ENCODE measurements at regions not wholly inside any gene's neighbourhood (a gene's known extent, or its start where the extent isn't known, plus 50 kb on each side); places are given as distances from the start of the nearest gene placed in this dataset.

DNA sequence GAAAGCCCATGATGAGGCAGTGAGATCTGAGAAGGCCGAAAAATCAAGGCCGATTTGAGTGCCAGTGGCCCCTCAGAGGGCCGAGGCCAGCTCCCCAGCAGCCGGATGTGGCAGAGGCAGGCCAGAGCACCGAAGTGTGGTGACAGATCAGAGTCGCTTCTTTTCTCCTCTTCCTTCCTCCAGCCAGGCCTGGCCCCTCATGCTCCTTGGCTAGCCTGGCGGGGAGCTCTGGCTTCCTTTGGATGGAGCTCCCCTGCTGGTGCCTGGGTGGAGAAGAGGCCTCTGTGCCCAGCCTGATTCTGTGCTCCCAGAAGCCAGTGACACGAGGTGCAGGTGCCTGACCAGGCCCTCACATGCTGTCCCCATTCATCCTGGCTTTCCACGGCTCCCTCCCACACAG lies 127.2 kb upstream of the PABPC4L start:
- no peak for DNase-seq (ENCODE audit: low spot score)

- DNase-seq (ENCODE audit: low spot score): no peak
Measured at GRCh38 chr4:134327274-134328122, 125.9 kb upstream of the PABPC4L start.

GRCh38 chr4:134326866-134327265 lies 125.3 kb upstream of the PABPC4L start:
- no peak for DNase-seq (ENCODE audit: low spot score)

GRCh38 chr4:134324179-134324578 lies 122.6 kb upstream of the PABPC4L start:
- DNase-seq (ENCODE audit: low spot score): no peak

- no peak for DNase-seq (ENCODE audit: low spot score)
Measured at GRCh38 chr4:134320048-134320447, 118.5 kb upstream of the PABPC4L start.

DNA sequence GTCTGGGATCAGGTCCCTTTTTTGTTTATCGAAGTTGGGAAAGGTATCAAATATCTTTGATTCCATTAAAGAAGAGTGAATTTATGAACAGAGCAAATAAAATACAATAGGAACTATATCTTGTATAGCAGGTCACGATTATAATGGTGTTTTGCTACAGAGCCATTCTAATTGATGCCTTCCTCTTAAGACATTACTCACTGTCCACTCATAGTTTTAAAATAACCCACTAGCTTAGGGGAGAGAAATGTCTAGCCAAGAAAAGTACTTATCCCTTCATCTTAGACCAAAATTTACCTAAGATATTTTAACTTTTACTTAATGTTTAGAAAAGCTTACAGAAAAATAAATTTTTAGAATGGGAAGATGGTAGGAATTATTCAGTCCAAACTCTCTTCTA lies 112.0 kb upstream of the PABPC4L start:
- DNase-seq (ENCODE audit: low spot score): no peak

- no peak for DNase-seq (ENCODE audit: low spot score)
Measured at GRCh38 chr4:134309715-134310114, 108.1 kb upstream of the PABPC4L start.

DNA sequence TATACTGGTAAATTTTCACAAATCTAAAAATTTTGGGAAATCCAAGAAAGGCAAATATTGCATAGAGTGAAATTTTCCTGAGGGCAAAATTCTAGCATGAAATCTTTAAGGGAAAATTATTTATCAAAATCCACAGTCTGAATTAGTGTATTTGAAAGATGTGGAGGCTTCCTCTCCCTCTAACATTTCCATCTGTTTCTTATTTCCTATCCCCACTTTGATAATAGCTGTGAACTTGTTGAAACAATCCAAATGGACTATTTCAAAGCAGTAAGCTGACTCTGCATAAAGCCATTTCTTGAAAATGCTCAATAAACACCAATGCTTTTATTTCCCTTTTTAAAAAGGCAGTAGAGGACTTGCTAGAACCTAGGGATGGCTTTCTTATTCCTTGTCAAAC lies 107.3 kb upstream of the PABPC4L start:
- no peak for DNase-seq (ENCODE audit: low spot score)

DNA sequence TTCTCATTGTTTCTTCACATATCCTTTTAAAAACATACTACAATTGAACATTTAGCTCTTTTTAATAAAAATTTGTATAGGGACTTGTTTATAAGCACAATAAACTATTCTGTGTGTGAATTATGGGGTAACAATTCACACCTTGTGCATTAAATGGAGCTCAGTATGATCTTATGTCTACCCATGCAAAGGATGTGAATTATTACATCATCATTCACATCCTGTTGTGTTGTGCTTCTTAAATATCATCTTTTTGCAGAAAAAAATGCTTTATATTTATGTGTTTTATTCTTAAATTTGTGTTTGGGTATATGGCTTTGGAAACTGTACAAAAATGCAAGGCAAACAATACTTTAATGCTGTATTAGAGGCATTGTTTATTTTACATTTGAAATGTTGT lies 96.7 kb upstream of the PABPC4L start:
- DNase-seq (ENCODE audit: low spot score): no peak

GRCh38 chr4:134297765-134298164 lies 96.2 kb upstream of the PABPC4L start:
- no peak for DNase-seq (ENCODE audit: low spot score)

GRCh38 chr4:134282680-134283079 lies 81.1 kb upstream of the PABPC4L start:
- no peak for DNase-seq (ENCODE audit: low spot score)

GRCh38 chr4:134278675-134279074 lies 77.1 kb upstream of the PABPC4L start:
- DNase-seq (ENCODE audit: low spot score): no peak

DNA sequence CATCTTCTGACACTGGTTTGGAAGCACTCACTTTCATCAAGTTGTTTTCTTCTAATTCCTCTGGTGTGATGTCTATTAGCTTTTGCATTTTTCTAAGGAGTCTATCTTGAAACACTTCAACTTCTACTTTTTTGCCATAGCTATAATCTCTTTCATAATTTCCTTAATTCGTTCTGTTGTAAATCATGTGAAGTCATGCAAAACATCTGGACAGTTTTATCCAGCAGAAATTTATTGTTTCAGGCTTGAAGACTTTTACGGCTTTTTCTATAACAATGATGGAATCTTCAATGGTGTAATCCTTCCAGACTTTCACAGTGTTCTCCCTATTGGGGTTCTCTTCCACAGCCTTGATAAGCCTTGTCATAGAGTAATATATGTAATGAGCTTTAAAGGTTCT lies 74.9 kb upstream of the PABPC4L start:
- DNase-seq (ENCODE audit: low spot score): no peak

DNA sequence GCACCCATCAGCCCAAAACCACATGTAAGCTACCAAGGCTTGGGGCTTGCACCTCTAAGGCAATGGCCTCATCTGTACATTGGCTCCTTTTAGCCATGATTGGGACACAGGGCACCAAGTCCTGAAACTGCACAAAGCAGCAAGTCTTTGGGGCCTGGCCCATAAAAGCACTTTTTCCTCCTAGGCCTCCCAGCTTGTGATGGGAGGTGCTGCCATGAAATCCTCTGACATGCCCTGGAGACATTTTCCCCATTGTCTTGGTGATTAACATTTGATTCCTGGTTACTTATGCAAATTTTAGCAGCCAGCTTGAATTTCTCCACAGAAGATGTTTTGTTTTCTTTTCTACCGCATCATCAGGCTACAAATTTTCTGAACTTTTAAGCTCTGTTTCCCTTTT lies 58.5 kb upstream of the PABPC4L start:
- DNase-seq (ENCODE audit: low spot score): no peak

All from iPS-NIHi11 (cell line).